ENCODE measurements at regions not wholly inside any gene's neighbourhood (a gene's known extent, or its start where the extent isn't known, plus 50 kb on each side); places are given as distances from the start of the nearest gene placed in this dataset.
A peak's percentile ranks its signal among the peaks of the same experiment; 100 is the strongest.

- H3K4me3 ChIP-seq: no peak overlapping the region
- no peaks in the 10 kb centered on the region for H3K36me3 ChIP-seq (ENCODE audit: low read depth)
- no peaks in the 10 kb centered on the region for H3K9me3 ChIP-seq (ENCODE audit: insufficient read depth, low read depth)
- H3K4me1 ChIP-seq (replicated peaks; ENCODE audit: insufficient read depth): peaks cover 34% of the 10 kb centered on the region
- ChIA-PET POLR2A (ENCODE audit: unreplicated experiment) (no interaction called here), CTCF (no interaction called here)
- BruUV-seq (replicated peaks): no TSS peak
- no peaks in the 10 kb centered on the region for H3K27me3 ChIP-seq (ENCODE audit: insufficient read depth, low read depth)
- H3K79me2 ChIP-seq (ENCODE audit: low read depth): no peaks in the 10 kb centered on the region
- H4K20me1 ChIP-seq (ENCODE audit: insufficient read depth): no peaks in the 10 kb centered on the region
- no peaks in the 10 kb centered on the region for H3K9me2 ChIP-seq (ENCODE audit: insufficient read depth)
- H2AFZ ChIP-seq: no peak overlapping the region
- no peak overlapping the region for H3K27ac ChIP-seq
- intact Hi-C loops (cut with micrococcal nuclease; ENCODE audit: unreplicated experiment): no loop called here
- 0 out of 2 replicates have a peak overlapping the region, but pooled peaks have one; percentile 76 for H3K4me2 ChIP-seq
- TF ChIP-seq EZH2 (IDR thresholded peaks at IDR 0.05; ENCODE audit: low read depth) (no peak), CTCF (conservative IDR thresholded peaks at IDR 0.05) (no peak)
- no peak for DNase-seq
- peaks cover 16% of the 10 kb centered on the region; the same call in 1 of the 2 replicates for H3F3A ChIP-seq (ENCODE audit: insufficient read depth, low read depth)
Observed at GRCh38 chr14:22426711-22427110, 162.3 kb downstream of the DAD1 start.

- DNase-seq: no peak
- Histone ChIP-seq H4K20me1 (ENCODE audit: insufficient read depth) (no peaks in the 10 kb centered on the region), H3K4me2 (no peak overlapping the region), H3K79me2 (ENCODE audit: low read depth) (no peaks in the 10 kb centered on the region), H3F3A (ENCODE audit: insufficient read depth, low read depth) (peaks cover 16% of the 10 kb centered on the region; the same call in 1 of the 2 replicates), H3K4me1 (replicated peaks; ENCODE audit: insufficient read depth) (peaks cover 20% of the 10 kb centered on the region), H2AFZ (no peak overlapping the region), H3K27me3 (ENCODE audit: insufficient read depth, low read depth) (no peaks in the 10 kb centered on the region), H3K9me2 (ENCODE audit: insufficient read depth) (no peaks in the 10 kb centered on the region), H3K9me3 (ENCODE audit: insufficient read depth, low read depth) (no peaks in the 10 kb centered on the region), H3K27ac (no peak overlapping the region), H3K36me3 (ENCODE audit: low read depth) (no peaks in the 10 kb centered on the region), H3K4me3 (no peak overlapping the region)
- POLR2A ChIA-PET (ENCODE audit: unreplicated experiment): no interaction called here
- no TSS peak for BruUV-seq (replicated peaks)
- CTCF ChIA-PET: no interaction called here
- no peak for TF ChIP-seq CTCF (conservative IDR thresholded peaks at IDR 0.05)
- TF ChIP-seq EZH2 (IDR thresholded peaks at IDR 0.05; ENCODE audit: low read depth): no peak
- intact Hi-C loops (cut with micrococcal nuclease; ENCODE audit: unreplicated experiment): no loop called here
Observed at GRCh38 chr14:22423958-22424357, 165.1 kb downstream of the DAD1 start.

GRCh38 chr14:22422238-22422637, 166.8 kb downstream of the DAD1 start:
- DNase-seq: no peak
- H3K9me3 ChIP-seq (ENCODE audit: insufficient read depth, low read depth): no peaks in the 10 kb centered on the region
- ChIA-PET CTCF (no interaction called here), POLR2A (ENCODE audit: unreplicated experiment) (no interaction called here)
- H4K20me1 ChIP-seq (ENCODE audit: insufficient read depth): no peaks in the 10 kb centered on the region
- no peaks in the 10 kb centered on the region for H3K79me2 ChIP-seq (ENCODE audit: low read depth)
- no peak overlapping the region for H3K4me3 ChIP-seq
- no peaks in the 10 kb centered on the region for H3K36me3 ChIP-seq (ENCODE audit: low read depth)
- TF ChIP-seq EZH2 (IDR thresholded peaks at IDR 0.05; ENCODE audit: low read depth): no peak
- no peak for TF ChIP-seq CTCF (conservative IDR thresholded peaks at IDR 0.05)
- no peak overlapping the region for H2AFZ ChIP-seq
- H3F3A ChIP-seq (ENCODE audit: insufficient read depth, low read depth): peaks cover 2% of the 10 kb centered on the region; the same call in 1 of the 2 replicates
- H3K27ac ChIP-seq: no peak overlapping the region
- no peaks in the 10 kb centered on the region for H3K9me2 ChIP-seq (ENCODE audit: insufficient read depth)
- no peaks in the 10 kb centered on the region for H3K27me3 ChIP-seq (ENCODE audit: insufficient read depth, low read depth)
- BruUV-seq (replicated peaks): no TSS peak
- peaks cover 3% of the 10 kb centered on the region for H3K4me1 ChIP-seq (replicated peaks; ENCODE audit: insufficient read depth)
- intact Hi-C loops (cut with micrococcal nuclease; ENCODE audit: unreplicated experiment): no loop called here
- H3K4me2 ChIP-seq: no peak overlapping the region

All from PC-9 (cell line).